GM21723 (cell line): ENCODE measurements at regions not wholly inside any gene's neighbourhood (a gene's known extent, or its start where the extent isn't known, plus 50 kb on each side); places are given as distances from the start of the nearest gene placed in this dataset.

Experiments
- ATAC-seq: cut with Tn5 transposase; IDR thresholded peaks from one replicate; pipeline ENCODE4 v1.9.1; 2021; ENCODE audit warnings: mild to moderate bottlenecking, moderate library complexity; ENCODE audit not compliant: unreplicated experiment

DNA sequence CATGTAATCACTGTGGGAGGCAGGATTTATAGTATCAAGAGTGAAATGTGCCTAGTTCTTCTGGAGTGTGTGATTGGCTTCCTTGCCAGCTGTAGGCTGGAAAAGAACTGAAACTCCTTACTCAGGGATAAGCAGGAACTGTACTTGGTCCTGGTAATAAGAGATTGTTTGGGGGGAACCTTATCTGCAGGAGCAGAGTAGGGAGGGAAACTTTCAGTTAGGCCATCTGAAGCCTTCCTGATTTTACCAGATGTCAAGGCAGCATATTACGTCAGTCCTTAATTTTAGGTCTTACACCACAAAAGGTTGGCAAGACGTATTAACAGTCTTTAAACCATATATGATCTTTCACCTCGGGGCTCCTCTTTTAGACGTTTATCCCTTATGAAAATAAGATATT, 231.5 kb upstream of the FMR1 start:
- ATAC-seq = no peak

DNA sequence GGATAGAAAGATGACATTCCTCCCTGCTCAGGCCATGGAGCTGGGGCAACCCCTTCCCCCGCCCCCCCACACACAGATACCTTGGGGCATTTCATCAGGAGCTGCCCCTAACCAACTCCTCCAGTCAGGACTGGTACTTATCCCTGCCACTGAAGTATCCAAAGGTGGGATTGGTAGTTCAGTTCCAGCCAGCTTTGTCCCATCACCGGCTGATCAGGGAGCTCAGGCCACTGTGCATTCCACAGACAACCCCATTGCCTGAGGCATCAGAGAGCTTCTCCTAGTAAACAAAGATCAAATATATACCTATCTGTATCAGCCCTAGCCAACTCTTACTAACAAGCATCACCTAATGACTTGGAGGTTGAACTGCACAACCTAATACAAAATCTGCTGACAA, 218.2 kb upstream of the FMR1 start:
- ATAC-seq = no peak

DNA sequence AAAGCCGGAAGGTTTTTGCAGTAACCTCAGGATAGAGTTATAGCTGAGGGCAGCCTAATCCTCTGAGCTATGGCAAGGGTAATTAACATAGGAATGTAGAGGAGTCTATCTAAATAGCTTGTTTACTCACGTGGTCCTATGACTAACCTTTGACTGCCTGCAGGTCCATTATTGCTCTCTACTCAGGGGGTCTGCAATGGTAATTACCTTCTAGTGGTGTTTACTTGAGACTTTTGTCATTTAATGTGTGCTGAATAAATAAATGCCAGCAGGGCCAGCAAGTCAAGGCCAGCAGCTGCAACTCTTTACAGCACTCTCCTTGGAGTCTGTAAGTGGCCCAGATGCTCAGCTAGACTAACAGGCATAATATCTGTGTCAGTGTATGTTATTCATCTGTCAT, 212.7 kb upstream of the FMR1 start:
- no peak for ATAC-seq

DNA sequence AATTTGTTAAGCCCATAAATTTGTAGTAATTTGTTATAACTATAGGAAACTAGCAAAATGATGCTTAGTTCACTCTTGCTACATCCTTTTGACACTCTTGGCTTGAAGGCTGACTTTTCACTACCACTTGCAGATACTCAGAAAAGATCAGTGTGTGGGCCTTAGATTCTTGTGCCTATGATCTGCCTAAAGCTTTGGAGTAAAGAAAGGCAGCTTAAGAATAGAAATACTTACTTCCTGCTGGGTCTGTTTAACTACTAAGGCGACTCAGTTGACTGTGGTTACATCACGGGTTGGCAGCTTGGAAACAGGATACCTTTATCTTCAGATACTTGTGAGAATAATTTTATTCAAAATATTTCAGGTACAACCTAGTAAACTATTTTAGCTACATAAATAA, 201.4 kb upstream of the FMR1 start:
- ATAC-seq = no peak

- no peak for ATAC-seq
Observed at GRCh38 chrX:147733369-147733768, 178.3 kb upstream of the FMR1 start.

DNA sequence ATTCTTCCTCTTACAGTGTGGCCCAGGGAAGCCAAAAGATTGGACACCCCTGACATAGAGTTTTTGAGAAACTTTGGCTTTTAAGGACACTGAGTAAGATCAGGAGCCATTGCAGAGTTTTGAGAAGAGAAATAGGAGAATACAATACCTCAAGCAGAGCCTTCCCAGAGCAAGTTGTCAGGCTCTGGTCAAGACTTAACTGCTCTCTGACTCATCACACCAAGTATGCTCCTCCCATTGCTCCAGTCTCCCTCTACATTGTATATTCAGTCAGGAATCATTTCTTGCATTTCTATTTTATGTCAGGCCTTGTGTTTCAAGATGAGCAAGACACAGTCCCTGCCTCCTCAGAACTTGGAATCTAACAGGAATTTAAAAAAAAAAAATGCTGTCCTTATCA, 176.4 kb upstream of the FMR1 start:
- ATAC-seq = no peak

DNA sequence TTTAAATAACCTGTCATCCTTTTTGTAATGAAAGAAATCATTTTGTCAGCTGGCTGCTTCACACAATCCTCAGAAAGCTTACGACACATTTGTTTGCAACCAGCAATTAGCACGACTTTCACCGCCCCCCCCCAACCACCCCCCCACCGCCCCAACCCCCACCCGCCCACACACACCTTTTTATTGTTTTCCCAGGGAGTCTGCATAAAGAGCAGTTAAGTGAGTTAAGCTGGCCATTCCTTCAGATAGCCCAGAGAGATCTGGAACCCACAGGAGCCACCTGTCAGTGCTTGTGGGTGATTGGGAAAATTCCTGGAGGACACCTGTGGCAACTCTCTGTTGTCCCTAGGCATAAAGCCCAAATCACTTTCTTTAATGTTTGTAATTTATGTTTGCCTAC, 175.7 kb upstream of the FMR1 start:
- no peak for ATAC-seq

DNA sequence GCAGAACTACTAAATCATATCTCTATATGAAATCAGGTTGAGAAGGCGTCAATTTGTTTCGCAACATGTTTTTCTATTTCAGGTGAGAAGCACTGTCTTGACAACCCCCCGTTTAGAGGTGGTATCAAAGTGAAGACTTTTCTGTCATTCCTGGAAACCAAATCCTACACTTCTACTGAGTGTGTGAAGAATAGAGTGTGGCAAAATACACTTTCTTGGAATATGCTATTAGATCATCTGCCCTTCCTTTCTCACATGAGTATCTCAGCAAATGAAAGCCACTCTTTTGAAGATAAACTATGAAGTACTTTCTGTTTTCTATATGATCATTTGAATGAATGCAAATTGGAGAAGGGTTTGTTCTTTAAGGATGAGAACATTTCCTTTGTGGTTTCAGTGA, 174.0 kb upstream of the FMR1 start:
- no peak for ATAC-seq

DNA sequence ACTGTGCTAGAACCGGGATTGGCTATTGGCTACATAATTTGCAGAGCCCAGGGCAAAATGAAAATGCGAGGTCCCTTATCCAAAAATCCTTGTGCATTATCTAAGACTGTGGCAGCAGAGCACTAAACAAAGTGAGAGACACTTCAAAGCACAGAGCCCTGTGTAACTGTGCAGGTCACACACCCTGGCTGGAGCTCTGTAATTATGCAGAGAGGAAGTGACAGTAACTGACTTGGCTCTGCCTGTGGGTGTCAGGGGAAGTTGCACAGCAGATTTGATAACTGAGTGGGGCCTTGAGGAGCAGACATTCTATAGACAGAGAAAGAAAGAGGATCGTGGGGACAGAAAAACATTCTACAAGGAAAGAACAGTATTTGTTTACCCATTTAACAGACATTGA, 173.5 kb upstream of the FMR1 start:
- ATAC-seq = no peak

- ATAC-seq = no peak
Observed at GRCh38 chrX:147739196-147739595, 172.5 kb upstream of the FMR1 start.

- no peak for ATAC-seq
Observed at GRCh38 chrX:147741776-147742175, 169.9 kb upstream of the FMR1 start.

DNA sequence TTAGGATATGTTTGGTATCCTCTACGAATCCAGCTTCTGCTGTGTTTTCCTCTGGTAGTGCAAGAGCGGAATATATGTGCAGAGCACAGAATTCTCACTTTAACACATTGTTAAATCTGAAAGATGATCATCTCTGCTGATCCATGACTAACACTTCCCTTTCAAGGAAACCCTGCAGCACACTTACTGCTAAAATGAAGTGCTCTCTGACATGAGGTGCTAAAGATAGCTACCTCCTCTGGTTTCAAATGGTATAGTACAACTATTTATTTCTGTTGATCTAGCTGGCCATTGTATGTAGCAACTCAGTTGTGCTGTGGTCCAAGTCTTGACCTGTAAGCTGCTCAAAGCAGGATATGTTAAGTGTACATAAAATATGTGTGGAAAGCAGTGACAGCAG, 162.4 kb upstream of the FMR1 start:
- ATAC-seq = no peak

DNA sequence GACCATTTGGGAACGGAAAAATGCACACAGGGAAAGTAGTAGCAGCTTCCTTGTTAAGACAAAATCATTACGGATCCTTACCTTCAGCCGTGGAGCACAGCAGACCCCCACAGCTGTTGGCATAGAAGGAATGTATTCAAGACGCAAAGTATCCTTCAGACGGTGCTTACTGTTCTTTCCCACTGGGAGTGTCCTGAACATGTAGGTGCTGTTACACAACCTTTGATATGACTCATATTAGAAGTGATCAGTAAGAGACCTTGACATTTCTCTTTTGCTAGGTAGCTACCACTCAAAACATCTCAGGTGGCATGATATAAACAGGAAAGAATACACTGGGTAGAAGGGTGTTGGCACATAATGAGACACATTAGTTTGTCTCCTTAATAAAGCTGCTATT, 154.0 kb upstream of the FMR1 start:
- no peak for ATAC-seq

DNA sequence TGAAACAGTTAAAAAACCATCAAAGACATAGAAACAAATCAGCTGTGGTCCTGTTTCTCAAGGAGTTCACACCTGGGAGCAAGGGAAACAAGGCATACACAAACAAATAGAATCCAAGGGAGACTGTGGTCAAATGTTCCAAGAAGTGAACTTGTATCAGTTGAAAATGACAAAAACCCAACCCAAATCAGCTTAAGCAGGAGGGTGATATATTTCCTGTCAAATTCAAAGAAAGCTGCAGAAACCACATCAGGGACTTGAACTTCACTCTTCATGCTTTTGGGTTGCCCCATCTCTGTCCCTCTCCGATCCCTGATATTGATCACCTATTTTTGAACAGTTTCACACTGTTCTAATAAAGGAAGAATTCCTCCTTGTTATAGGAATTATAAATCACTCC, 148.6 kb upstream of the FMR1 start:
- ATAC-seq = no peak

DNA sequence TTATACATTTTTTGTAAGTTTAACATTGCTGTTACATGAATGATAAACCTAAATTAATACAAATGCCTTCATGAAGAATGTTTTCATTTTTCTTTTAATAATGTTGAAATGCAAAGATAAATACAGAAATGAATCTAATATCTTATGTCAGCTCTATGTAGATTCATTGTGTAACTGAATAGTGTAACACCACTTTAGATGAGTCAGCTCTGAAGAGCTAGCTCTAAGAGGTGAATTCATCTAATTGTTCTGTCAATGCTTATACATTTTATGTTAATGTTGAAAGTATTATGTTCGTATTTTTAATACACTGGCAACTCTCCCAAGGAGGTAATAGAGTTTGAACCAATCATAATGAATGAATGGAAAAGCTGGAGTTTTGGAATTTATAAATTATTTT, 146.9 kb upstream of the FMR1 start:
- no peak for ATAC-seq

DNA sequence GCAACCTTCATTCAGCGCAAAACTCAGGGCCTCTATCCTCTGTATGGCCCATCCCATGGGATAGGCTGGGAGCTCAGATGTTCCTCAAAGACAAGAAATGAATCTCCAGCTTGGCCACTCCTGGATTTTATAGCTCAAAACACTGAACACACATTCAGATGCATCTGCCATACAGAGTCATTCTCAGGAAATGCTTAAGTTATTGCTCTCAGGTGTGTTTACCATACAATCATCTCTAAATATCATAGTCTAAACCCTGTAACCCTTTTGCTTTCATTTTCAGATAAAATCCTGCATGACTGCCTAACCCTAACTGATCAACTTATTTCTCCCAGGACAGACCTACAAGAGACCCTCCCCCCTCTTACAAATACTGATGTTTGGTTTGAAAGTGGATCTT, 140.9 kb upstream of the FMR1 start:
- ATAC-seq = no peak

DNA sequence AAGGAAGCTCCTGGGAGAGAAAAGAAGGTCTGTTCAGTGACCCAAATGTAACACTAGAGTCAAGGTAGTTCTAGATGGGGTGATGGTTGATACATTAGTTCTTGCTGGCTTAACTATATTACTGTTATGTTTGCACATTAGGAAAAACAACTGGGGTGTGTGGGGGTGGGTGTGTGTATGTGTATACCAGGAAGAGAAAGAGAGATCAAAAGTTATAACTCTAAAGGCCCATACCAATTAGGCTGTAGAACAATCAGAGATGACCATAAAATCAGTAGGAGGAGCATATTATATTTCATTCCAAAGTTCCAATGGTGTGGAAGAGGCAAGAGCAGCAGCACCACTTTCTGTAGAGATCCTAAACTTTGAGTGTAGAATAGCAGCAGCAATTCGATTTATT, 134.7 kb upstream of the FMR1 start:
- ATAC-seq = no peak

GRCh38 chrX:147779173-147779572, 132.5 kb upstream of the FMR1 start:
- no peak for ATAC-seq

- no peak for ATAC-seq
Observed at GRCh38 chrX:147781844-147782243, 129.9 kb upstream of the FMR1 start.

DNA sequence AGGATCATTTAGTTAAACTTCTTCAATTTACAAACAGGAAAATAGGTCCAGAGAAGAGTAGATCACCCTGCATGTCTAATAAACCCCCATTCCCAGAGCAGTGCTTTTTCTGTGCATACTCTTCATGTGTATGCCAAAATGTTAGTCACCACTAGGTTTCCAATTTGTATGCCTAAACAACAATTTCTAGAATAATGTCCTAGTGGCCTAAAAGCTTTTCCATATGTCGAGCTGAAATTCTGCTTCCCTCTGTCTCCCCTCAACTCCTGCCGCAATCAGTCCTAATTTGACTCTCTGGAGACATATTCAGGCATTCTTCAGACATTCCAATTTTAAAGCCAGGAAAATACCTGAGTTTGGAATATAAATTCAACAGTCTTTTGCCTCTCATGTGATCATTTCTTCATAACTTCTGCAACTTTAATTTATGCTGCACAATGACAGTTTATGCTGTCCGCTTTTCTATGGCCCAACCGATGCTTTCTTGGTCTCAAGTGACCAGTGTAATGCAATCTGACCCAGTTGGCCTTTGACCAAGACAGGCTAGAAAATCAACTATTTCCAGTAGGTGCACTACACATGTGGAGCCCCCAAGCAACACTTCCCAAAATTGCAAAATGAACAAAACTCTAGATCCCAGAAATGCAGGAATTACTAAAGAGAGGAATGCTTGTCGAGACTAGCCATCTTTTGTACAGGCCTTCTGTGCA, 122.9 kb upstream of the FMR1 start:
- no peak for ATAC-seq

GRCh38 chrX:147800663-147801062, 111.1 kb upstream of the FMR1 start:
- ATAC-seq = no peak

DNA sequence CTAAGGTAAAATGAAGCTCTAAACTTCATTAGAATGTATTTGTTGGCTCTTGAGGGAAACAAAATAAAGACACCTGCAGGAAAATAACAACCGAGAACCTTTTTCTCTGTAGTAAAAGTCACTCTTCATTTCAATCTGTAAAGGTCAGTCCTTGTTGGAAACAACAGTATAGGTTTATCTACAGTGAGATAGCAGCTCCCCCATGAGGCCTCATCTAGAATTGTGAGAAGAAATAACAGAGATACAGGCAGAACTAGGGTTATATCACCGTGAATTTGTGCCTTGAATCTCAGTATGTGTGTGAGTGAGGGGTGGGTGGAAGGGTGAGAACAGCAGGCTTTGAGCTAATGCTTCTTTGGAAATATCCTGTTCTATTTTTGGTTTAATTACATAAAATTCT, 107.8 kb upstream of the FMR1 start:
- no peak for ATAC-seq

DNA sequence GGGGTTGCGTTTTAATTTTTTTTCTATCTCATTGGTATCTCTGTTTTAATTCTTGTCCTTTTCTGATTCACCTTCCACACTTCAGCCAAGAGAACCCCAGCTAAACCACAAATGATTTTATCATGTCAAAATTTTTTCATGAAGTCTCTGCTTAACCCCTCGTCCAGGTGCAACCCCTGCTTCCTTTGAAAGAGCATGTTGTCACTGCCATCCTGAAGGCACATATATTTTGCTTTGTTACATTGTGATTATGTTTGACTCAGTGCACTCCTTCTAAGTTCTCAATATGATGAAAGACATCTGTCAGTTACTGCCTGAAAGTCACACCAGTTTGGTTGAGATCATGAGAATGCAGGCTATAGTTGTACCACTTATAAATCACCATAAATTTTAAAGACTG, 99.9 kb upstream of the FMR1 start:
- no peak for ATAC-seq

DNA sequence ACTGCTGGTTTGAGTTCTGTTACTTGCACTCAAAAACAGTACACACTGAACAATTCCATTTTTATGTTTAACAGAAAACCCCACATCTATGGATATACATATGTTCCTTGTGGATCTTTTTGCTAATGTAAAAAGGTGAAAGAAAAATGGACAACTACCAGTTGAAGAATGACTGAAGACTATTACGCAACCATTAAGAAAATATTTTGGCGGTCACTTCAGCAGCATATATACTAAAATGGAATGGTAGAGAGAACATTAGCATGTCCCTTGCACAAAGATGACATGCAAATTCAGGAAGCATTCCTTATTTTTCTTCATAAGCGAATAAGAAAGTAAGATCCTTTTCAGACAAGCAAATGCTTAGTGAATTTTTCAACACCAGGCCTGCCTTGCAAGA, 84.6 kb upstream of the FMR1 start:
- ATAC-seq = no peak
